ENCODE measurements at regions not wholly inside any gene's neighbourhood (a gene's known extent, or its start where the extent isn't known, plus 50 kb on each side); places are given as distances from the start of the nearest gene placed in this dataset.

DNA sequence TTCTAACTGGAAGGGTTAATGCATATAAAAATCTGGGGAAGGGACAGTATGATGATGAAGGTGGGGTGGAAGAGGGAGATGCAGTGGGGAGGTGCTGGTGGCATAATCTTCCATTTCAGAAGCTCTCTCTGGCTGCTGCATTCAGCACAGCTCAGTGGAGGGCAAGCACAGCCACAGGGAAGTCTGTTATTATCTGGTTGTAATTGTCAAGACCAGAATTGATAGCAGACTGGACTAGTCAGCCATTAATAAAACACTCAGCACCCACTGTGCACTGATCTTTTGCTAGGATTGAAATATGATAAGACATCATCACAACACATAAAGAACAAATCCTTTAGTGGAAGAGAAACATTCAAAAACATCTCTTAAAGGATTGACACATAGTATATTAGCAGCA is 414.2 kb upstream of the LCORL start (continued):
- no peak for TF ChIP-seq MTA3 (IDR thresholded peaks at IDR 0.05; ENCODE audit: borderline replicate concordance, low read length)
- TF ChIP-seq SMARCA5 (IDR thresholded peaks at IDR 0.05) = no peak
- no peak for TF ChIP-seq CHD1 (IDR thresholded peaks at IDR 0.05; ENCODE audit: low read depth, low read length)
- TF ChIP-seq, protein P1, sequence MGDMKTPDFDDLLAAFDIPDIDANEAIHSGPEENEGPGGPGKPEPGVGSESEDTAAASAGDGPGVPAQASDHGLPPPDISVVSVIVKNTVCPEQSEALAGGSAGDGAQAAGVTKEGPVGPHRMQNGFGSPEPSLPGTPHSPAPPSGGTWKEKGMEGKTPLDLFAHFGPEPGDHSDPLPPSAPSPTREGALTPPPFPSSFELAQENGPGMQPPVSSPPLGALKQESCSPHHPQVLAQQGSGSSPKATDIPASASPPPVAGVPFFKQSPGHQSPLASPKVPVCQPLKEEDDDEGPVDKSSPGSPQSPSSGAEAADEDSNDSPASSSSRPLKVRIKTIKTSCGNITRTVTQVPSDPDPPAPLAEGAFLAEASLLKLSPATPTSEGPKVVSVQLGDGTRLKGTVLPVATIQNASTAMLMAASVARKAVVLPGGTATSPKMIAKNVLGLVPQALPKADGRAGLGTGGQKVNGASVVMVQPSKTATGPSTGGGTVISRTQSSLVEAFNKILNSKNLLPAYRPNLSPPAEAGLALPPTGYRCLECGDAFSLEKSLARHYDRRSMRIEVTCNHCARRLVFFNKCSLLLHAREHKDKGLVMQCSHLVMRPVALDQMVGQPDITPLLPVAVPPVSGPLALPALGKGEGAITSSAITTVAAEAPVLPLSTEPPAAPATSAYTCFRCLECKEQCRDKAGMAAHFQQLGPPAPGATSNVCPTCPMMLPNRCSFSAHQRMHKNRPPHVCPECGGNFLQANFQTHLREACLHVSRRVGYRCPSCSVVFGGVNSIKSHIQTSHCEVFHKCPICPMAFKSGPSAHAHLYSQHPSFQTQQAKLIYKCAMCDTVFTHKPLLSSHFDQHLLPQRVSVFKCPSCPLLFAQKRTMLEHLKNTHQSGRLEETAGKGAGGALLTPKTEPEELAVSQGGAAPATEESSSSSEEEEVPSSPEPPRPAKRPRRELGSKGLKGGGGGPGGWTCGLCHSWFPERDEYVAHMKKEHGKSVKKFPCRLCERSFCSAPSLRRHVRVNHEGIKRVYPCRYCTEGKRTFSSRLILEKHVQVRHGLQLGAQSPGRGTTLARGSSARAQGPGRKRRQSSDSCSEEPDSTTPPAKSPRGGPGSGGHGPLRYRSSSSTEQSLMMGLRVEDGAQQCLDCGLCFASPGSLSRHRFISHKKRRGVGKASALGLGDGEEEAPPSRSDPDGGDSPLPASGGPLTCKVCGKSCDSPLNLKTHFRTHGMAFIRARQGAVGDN (IDR thresholded peaks at IDR 0.05) = no peak
- no peak for TF ChIP-seq NR2F1 (conservative IDR thresholded peaks at IDR 0.05)
- TF ChIP-seq HDAC2 (IDR thresholded peaks at IDR 0.05) = no peak
- TF ChIP-seq TAF1 (IDR thresholded peaks at IDR 0.05; ENCODE audit: borderline replicate concordance, low read depth, low read length) = no peak
- TF ChIP-seq CREM (IDR thresholded peaks at IDR 0.05; ENCODE audit: low read depth) = no peak
- TF ChIP-seq ZNF384 (IDR thresholded peaks at IDR 0.05; ENCODE audit: borderline replicate concordance, low read depth, low read length) = no peak
- no peak for TF ChIP-seq TCF7 (IDR thresholded peaks at IDR 0.05; ENCODE audit: borderline replicate concordance)
- TF ChIP-seq, protein P2, sequence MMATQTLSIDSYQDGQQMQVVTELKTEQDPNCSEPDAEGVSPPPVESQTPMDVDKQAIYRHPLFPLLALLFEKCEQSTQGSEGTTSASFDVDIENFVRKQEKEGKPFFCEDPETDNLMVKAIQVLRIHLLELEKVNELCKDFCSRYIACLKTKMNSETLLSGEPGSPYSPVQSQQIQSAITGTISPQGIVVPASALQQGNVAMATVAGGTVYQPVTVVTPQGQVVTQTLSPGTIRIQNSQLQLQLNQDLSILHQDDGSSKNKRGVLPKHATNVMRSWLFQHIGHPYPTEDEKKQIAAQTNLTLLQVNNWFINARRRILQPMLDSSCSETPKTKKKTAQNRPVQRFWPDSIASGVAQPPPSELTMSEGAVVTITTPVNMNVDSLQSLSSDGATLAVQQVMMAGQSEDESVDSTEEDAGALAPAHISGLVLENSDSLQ (IDR thresholded peaks at IDR 0.05) = no peak
- TF ChIP-seq SREBF1 (IDR thresholded peaks at IDR 0.05; ENCODE audit: low read length) = no peak

Data from GM12878 (cell line).